Effector memory CD8-positive, alpha-beta T cell (primary cell): ENCODE measurements at regions not wholly inside any gene's neighbourhood (a gene's known extent, or its start where the extent isn't known, plus 50 kb on each side); places are given as distances from the start of the nearest gene placed in this dataset.

Source experiments
- ATAC-seq: fragments of 150-1000 bp; cut with Tn5 transposase; replicated peaks from 2 replicates; pipeline ENCODE4 v1.10.0; 2021; ENCODE audit warnings: mild to moderate bottlenecking, moderate library complexity
- DNase-seq, 3 experiments: peaks; one replicate each; pipeline ENCODE4 v3.0.0; 2021
- H3K27ac Mint-ChIP-seq, 2 donors: one replicate each; pipeline ENCODE4 v1.8.0; 2022; ENCODE audit warnings: mild to moderate bottlenecking in 2 of 2, mixed read lengths in 2 of 2, moderate library complexity in 2 of 2
- H3K27me3 Mint-ChIP-seq, 2 donors: one replicate each; pipeline ENCODE4 v1.8.0; 2022; ENCODE audit warnings: mixed read lengths in 2 of 2
- H3K36me3 Mint-ChIP-seq: one replicate; pipeline ENCODE4 v1.8.0; 2022; ENCODE audit warnings: mild to moderate bottlenecking, moderate library complexity, mixed read lengths; ENCODE audit not compliant: insufficient read depth
- H3K4me1 Mint-ChIP-seq, 2 donors: one replicate each; pipeline ENCODE4 v1.8.0; 2022; ENCODE audit warnings: low read depth in 2 of 2, mixed read lengths in 2 of 2
- H3K4me3 Mint-ChIP-seq, 2 donors: one replicate each; pipeline ENCODE4 v1.8.0; 2022; ENCODE audit warnings: mild to moderate bottlenecking in 2 of 2, mixed read lengths in 2 of 2, moderate library complexity in 2 of 2
- H3K9me3 Mint-ChIP-seq, 2 donors: one replicate each; pipeline ENCODE4 v1.8.0; 2022; ENCODE audit warnings: mixed read lengths in 2 of 2

DNA sequence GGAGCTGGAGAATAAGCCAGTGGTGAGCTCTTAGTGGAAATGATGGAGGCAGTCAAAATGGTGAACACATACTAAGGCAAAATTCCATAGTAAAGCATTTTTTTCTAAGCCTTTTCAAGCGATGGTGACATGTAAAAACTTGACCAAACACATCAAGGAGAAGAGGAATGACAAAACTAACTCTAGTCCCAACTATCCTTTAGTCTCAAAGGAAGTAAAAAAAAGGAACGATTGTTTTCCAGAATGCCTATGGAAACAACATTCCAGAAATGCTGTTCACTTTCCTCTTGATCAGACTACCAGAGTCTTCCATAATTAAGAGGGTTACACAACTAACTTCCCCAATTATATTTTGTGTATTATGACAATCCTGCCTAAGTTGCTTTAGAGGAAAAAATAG, 715.6 kb downstream of the EPHA4 start:
- no peak for ATAC-seq
- Mint-ChIP-seq H3K4me3 (no peak overlapping the region), H3K36me3 (no peaks in the 10 kb centered on the region), H3K9me3 (no peaks in the 10 kb centered on the region), H3K4me1 (no peaks in the 10 kb centered on the region), H3K27me3 (peaks cover 0 to 22% of the 10 kb centered on the region in 2 donors), H3K27ac (no peak overlapping the region)
- DNase-seq, result no peak

DNA sequence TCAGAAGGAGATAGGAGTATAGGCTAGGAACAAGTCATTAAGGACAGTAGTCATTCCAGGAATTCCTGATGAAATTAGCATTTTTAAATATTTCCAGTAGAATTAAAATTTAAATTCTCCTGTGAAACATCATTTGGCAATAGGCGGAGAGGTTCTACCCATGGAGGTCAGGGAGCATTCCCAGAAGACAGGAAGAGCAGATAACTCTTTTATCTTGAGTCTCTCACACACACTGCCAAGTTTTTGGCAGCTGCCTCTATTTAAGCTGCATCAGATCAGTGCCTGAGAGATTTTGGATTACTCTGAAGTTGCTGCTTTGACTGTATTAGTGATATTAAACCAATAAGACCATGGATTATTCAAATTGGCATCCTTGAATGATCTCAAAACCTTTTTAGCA, 714.7 kb downstream of the EPHA4 start:
- H3K27ac Mint-ChIP-seq, result no peak overlapping the region
- no peaks in the 10 kb centered on the region for H3K4me1 Mint-ChIP-seq
- peaks cover 0 to 30% of the 10 kb centered on the region in 2 donors for H3K27me3 Mint-ChIP-seq

DNA sequence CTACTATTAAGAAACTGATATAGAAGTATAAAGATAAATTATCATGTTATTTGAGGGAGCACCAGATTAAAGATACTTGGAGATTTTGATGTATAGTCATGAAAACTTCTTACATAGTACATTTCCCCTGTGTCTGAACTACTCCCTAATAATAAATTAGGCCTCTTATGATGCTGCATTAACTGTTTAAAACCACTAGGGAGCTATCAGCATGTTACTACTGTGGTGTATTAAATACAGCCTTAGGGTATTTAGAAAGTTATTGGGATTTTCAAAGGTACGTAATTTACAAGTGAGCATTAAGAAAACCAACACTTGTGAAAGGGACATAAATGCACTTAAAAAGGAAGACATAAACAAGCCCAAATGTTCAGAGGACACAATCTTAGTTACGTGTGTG, 714.0 kb downstream of the EPHA4 start:
- Mint-ChIP-seq H3K27ac (no peak overlapping the region), H3K4me3 (no peak overlapping the region), H3K36me3 (no peaks in the 10 kb centered on the region), H3K27me3 (peaks cover 0 to 30% of the 10 kb centered on the region in 2 donors), H3K9me3 (no peaks in the 10 kb centered on the region), H3K4me1 (no peaks in the 10 kb centered on the region)
- DNase-seq (no peak), ATAC-seq (no peak)

More for the DNA sequence above, 714.7 kb downstream of the EPHA4 start:
- no peak for DNase-seq
- Mint-ChIP-seq H3K36me3 (no peaks in the 10 kb centered on the region), H3K4me3 (no peak overlapping the region), H3K9me3 (no peaks in the 10 kb centered on the region)
- ATAC-seq, result no peak

DNA sequence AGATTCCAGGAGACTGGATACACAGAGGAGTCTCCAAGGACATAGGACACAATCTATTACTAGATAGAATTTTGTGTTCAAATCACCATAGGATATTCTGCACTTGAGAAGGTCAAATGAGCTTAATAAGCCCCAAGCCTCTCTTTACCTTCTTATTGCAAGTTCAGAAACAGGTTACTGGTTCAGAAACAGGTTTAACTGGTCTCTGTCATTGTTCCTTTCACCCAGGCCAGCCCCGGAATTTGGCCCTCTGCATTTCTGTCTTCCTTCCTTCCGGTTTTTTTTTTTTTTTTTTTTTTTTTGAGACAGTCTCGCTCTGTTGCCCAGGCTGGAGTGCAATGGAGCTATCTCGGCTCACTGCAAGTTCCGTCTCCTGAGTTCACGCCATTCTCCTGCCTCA, 700.2 kb downstream of the EPHA4 start:
- Mint-ChIP-seq H3K4me1 (no peaks in the 10 kb centered on the region), H3K27me3 (no peaks in the 10 kb centered on the region), H3K4me3 (no peak overlapping the region), H3K27ac (no peak overlapping the region), H3K36me3 (no peaks in the 10 kb centered on the region), H3K9me3 (no peaks in the 10 kb centered on the region)
- no peak for DNase-seq
- ATAC-seq, result no peak

DNA sequence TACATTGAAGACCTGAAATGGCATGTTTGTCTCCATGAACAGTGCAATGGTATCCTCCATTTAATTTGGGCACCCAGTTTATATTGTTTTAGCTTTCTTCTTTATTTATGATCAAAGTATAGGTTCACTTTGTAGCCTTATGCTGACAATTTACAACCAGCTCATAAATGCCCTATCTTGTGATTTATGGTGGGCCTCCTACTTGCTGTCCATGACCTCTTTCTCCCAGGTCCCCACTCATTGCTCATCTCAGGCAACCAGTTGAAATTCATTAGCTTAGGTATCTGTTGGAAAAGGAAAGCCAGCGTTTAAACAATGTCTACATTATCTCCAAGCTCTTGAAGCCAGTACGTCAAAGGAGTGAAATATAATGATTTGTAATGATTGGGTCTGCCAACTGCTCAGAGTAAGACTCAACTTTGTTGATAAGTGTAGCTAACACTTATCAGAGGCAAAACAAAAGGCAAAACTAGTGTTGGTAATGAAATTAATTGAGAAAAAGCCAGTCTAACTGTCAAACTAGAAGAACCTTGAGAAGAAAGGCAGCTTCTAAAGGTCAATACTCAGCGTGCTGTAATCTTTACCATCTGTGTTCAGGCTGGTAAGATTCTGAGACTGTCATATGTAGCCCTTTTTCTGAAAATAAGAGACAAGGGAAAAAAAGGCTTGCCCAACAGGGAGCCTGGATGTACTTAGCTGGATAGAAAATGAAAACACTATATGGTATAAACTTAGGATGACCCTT, 695.9 kb downstream of the EPHA4 start:
- H3K27me3 Mint-ChIP-seq, result no peaks in the 10 kb centered on the region
- H3K9me3 Mint-ChIP-seq, result no peaks in the 10 kb centered on the region
- no peaks in the 10 kb centered on the region for H3K4me1 Mint-ChIP-seq
- no peak overlapping the region for H3K4me3 Mint-ChIP-seq
- H3K27ac Mint-ChIP-seq, result no peak overlapping the region
- no peaks in the 10 kb centered on the region for H3K36me3 Mint-ChIP-seq
- DNase-seq (no peak), ATAC-seq (no peak)

DNA sequence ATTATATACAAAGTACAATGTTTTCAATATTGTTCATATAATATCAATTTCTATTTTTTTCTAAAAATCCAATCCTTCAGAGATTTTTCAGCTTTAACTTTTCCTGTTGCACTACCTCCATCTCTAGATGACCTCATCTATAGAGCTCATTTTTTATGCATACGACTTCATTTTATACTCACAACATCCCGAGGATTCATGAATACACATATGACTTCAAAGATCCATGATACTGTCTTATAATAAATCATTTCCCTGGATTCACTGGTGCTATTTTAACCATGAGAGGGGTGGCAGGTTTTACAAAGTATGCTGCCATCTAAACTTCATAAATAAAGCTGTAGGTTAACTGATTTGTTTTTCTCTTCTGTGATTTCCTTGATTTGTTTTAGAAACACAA, 694.6 kb downstream of the EPHA4 start:
- Mint-ChIP-seq H3K27ac (no peak overlapping the region), H3K9me3 (no peaks in the 10 kb centered on the region), H3K4me1 (no peaks in the 10 kb centered on the region), H3K4me3 (no peak overlapping the region), H3K27me3 (no peaks in the 10 kb centered on the region), H3K36me3 (no peaks in the 10 kb centered on the region)
- ATAC-seq, result no peak
- DNase-seq, result no peak

DNA sequence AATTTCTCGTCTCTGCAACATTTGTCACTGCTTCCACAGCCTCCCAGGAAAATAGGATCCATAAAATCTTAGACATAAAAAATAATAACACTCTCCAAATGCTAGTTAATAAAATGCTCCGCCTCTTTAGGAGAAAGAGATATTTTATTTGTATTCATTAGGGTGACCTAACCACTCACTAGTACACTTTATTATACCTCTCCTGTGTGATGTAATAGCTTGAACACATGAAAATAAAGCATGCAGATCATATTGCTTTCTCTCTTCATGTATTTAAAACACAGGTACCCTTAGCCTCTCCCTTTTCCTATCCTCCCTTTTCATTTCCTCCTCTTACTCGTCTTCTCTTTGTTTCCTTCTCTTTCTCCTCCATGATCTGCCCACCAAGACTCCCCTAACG, 694.2 kb downstream of the EPHA4 start:
- no peak for ATAC-seq
- H3K4me3 Mint-ChIP-seq, result no peak overlapping the region
- H3K27me3 Mint-ChIP-seq, result no peaks in the 10 kb centered on the region
- no peaks in the 10 kb centered on the region for H3K36me3 Mint-ChIP-seq
- no peak overlapping the region for H3K27ac Mint-ChIP-seq
- no peaks in the 10 kb centered on the region for H3K9me3 Mint-ChIP-seq
- DNase-seq, result no peak
- no peaks in the 10 kb centered on the region for H3K4me1 Mint-ChIP-seq

DNA sequence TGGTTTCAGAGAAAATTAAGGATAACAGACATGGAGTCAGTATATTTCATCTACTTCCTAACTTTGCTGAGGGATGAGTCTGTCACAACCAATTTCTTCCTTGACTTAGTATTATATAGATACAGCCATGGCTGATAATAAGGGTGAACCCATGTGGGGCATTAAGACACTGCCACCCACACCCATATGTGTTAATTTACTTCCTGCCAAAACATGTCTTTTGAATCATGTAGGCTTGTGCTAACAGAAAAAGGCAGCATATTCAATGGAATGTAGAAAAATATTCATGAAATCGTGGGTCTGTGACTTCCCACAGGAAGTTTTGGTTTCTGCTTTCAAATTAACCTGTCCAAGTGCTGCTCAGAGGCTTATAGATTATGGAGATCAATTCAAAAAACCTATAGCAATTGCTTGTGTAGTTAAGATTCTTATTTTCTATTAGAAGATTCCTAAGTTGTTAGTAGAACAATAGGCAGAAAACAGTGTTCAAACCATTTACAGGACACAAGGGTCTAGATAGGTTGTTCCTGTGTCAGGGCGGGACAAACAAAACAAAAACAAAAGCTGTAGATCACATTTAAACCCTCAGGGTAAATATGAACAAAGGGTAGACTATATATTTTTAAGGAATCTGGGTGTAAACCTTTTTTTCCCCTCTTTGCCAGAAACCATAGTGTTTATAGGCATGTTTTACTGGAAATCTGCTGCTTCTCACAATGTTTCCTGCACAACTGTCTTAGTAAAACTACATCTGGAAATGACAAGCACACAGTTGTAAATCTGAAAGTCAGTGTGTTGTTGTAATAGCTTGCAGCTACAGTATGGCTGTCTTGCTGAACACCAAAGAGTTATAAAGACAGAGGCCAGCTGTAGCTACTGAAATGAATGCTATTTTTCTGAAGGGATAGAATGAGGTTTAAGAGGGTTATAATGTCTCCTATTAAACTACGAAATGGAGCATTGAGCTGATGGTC, 691.2 kb downstream of the EPHA4 start:
- no peak overlapping the region for H3K27ac Mint-ChIP-seq
- H3K4me3 Mint-ChIP-seq, result no peak overlapping the region
- ATAC-seq (no peak), DNase-seq (no peak)
- H3K9me3 Mint-ChIP-seq, result no peaks in the 10 kb centered on the region
- H3K27me3 Mint-ChIP-seq, result peaks cover 0 to 5% of the 10 kb centered on the region in 2 donors
- no peaks in the 10 kb centered on the region for H3K36me3 Mint-ChIP-seq
- H3K4me1 Mint-ChIP-seq, result no peaks in the 10 kb centered on the region

DNA sequence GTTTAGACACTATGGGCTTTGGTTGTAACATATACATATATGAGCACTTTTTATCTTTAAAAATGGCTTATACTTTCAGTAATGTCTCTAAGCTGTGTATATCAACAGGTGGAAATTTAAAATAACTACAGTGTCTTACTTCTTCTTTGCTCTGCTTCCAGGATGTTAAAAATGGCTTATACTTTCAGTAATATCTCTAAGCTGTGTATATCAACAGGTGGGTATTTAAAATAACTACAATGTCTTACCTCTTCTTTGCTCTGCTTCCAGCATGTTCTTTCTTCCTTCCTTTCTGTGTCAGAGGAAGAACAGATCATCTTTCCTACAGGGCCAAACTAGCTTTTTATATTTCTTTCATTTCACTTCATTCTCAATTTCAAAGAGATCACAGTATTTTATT, 689.6 kb downstream of the EPHA4 start:
- H3K27ac Mint-ChIP-seq, result no peak overlapping the region
- H3K9me3 Mint-ChIP-seq, result no peaks in the 10 kb centered on the region
- H3K27me3 Mint-ChIP-seq, result peaks cover 0 to 5% of the 10 kb centered on the region in 2 donors
- no peak overlapping the region for H3K4me3 Mint-ChIP-seq
- H3K36me3 Mint-ChIP-seq, result no peaks in the 10 kb centered on the region
- DNase-seq (no peak), ATAC-seq (no peak)
- H3K4me1 Mint-ChIP-seq, result no peaks in the 10 kb centered on the region

DNA sequence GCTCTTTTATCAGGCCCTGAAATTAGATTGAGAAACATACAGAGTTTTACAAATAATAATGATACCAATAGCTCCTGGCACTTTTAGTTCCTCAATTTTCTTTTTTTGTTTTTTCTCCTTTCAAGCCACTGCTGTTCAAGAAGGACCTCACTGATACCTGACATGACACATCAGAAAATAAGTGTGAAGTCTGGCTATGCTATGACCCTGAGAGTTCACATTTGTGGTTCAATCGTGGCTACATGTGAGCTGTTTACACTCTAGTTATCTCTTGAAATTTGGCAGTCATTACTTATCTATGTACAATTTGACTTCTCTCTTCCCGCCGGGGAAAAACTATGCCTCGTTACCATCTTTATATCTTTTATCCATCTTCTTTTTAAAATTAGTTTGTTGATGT, 686.5 kb downstream of the EPHA4 start:
- H3K4me1 Mint-ChIP-seq, result no peaks in the 10 kb centered on the region
- no peaks in the 10 kb centered on the region for H3K36me3 Mint-ChIP-seq
- H3K27me3 Mint-ChIP-seq, result peaks cover 0 to 5% of the 10 kb centered on the region in 2 donors
- no peak overlapping the region for H3K27ac Mint-ChIP-seq
- H3K4me3 Mint-ChIP-seq, result no peak overlapping the region
- ATAC-seq (no peak), DNase-seq (no peak)
- H3K9me3 Mint-ChIP-seq, result no peaks in the 10 kb centered on the region

DNA sequence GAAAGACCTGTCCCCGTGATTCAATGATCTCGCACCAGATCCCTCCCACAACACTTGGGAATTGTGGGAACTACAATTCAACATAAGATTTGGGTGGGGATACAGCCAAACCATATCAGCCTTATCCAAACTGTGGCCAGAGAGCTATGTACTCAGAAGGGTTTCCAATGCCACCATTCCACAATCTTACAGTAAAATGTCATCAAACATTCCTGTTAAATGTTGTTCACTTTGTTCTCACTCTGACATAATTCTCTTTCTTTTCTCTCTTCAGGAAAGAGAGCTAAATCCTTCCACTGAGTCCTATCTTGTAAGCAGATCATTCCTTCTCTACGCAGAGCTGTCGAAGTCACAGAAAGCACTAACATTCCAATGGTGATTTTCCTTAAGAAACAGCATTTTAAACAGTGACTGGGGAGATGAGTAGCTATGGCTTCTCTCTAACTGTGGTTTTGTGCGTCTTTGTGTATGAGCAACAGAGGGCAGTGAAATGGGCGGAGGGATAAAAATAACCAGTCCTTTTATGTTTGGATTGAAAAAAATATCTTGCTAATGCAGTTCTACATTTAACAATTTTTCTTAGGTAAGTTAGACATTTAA, 684.7 kb downstream of the EPHA4 start:
- no peak for ATAC-seq
- H3K36me3 Mint-ChIP-seq, result no peaks in the 10 kb centered on the region
- peaks cover 0 to 3% of the 10 kb centered on the region in 2 donors for H3K9me3 Mint-ChIP-seq
- H3K27me3 Mint-ChIP-seq, result peaks cover 0 to 5% of the 10 kb centered on the region in 2 donors
- no peaks in the 10 kb centered on the region for H3K4me1 Mint-ChIP-seq
- no peak for DNase-seq
- H3K4me3 Mint-ChIP-seq, result no peak overlapping the region
- H3K27ac Mint-ChIP-seq, result no peak overlapping the region

DNA sequence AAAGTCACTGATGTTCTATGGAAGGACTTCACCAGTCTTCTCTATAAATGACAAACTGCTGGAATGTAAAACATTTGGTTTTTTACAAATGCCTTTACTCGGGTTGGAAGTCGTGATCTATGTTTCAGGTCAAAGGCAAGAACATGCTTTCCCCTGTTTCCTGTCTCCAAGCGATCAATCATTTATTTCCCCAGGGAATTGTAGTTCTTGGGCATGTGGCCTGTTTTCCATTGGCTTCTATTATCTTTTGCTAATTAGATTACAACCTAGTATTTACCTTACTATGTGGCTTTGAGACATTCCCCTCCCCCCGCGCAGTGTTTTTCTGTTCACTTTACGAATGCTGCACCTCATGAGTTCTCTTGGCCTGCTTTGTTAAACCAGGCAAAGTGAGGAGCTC, 684.2 kb downstream of the EPHA4 start:
- Mint-ChIP-seq H3K27ac (no peak overlapping the region), H3K4me3 (no peak overlapping the region), H3K9me3 (peaks cover 0 to 3% of the 10 kb centered on the region in 2 donors), H3K27me3 (peaks cover 0 to 5% of the 10 kb centered on the region in 2 donors), H3K4me1 (no peaks in the 10 kb centered on the region), H3K36me3 (no peaks in the 10 kb centered on the region)
- no peak for DNase-seq
- ATAC-seq, result no peak

DNA sequence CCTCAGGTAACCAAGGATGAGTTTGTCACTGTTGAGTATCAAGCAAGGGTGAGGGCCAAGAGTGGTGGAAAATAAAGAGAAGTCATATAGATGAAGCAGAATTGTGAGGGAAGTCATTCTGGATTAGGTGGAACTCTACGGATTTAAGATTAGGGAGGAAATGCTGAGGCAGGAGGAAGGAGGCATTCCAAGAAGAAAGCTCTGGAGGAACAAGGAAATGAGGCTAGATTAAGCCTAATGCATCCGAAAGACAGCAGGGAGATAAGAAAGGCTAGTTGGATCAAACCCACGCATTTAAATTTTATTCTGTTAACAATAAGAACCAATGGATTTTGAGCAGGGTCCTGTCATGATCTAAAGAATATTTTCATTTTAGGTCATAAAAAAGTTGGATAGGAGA, 681.2 kb downstream of the EPHA4 start:
- peaks cover under 1 to 9% of the 10 kb centered on the region in 2 donors for H3K27me3 Mint-ChIP-seq
- no peak overlapping the region for H3K4me3 Mint-ChIP-seq
- H3K27ac Mint-ChIP-seq, result no peak overlapping the region
- H3K9me3 Mint-ChIP-seq, result peaks cover 0 to 3% of the 10 kb centered on the region in 2 donors
- H3K36me3 Mint-ChIP-seq, result no peaks in the 10 kb centered on the region
- no peak for DNase-seq
- H3K4me1 Mint-ChIP-seq, result no peaks in the 10 kb centered on the region
- ATAC-seq, result no peak
